ENCODE measurements at regions not wholly inside any gene's neighbourhood (a gene's known extent, or its start where the extent isn't known, plus 50 kb on each side); places are given as distances from the start of the nearest gene placed in this dataset.

DNA sequence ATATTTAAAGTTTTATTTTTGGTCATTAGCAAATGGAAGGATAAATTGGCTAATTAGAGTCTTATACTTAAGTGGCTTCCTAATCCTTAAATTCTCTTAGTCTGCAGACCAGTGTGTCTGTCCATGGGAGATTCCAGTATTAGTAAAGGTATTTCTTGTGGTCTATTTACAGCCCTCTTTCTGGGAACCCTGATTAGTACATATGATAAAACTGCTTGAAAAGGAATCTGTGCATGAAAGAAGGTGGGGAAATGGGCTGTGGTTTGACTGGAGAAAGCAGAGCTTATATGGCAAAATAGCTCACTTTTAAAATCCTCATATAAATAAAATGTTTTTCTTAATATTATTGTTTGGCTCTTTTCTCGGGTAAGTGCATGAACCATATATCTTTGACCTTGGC lies 124.5 kb upstream of the RHOBTB1 start:
- H3K9me3 ChIP-seq (ENCODE audit: control insufficient read depth, insufficient read depth, low read depth, low read length): no peaks in the 10 kb centered on the region
- H3K4me3 ChIP-seq (ENCODE audit: low read depth, low read length): no peak overlapping the region
- no peak overlapping the region for H3K9ac ChIP-seq (ENCODE audit: low read length)
- H3K4me1 ChIP-seq (ENCODE audit: control insufficient read depth, insufficient read depth, low read length): no peaks in the 10 kb centered on the region
- no peaks in the 10 kb centered on the region for H3K36me3 ChIP-seq (ENCODE audit: control insufficient read depth, insufficient read depth, low read length)
- H3K27me3 ChIP-seq (ENCODE audit: control insufficient read depth, insufficient read depth, low read length): no peaks in the 10 kb centered on the region
- H3K27ac ChIP-seq (ENCODE audit: low read depth, low read length): no peak overlapping the region

DNA sequence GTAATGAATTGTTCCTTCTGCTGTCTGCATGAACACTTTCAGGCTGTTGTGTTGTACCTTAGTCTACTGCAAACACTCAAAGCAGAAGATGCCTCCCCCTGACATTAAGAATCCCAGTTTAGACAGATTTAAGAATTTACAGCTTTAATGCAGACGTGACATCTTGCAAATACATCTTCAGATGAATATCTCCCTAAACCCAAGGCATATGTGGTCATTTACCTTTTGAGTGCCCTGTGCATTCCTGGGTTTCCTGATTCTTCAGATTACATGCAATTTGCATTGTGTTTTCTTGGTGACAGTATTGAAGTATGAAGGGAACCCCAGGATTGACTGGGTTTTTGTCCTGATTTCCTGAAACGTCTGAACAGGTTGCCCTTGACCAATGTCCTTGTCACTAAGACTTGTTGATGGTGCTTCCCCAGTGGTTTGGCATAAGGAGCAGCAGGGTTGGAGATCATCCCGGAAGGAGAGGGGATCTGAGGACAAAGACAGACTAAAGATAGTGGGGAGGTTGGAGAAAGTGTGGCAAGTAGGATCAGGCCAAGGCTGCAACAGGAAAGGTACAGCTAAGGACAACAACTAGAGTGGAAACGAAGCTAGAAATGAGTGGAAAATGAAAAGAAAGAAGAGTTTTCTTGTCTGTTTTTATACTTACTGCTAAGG lies 123.8 kb upstream of the RHOBTB1 start:
- H3K9me3 ChIP-seq (ENCODE audit: control insufficient read depth, insufficient read depth, low read depth, low read length): no peaks in the 10 kb centered on the region
- H3K9ac ChIP-seq (ENCODE audit: low read length): no peak overlapping the region
- H3K27me3 ChIP-seq (ENCODE audit: control insufficient read depth, insufficient read depth, low read length): no peaks in the 10 kb centered on the region
- H3K4me3 ChIP-seq (ENCODE audit: low read depth, low read length): no peak overlapping the region
- H3K36me3 ChIP-seq (ENCODE audit: control insufficient read depth, insufficient read depth, low read length): no peaks in the 10 kb centered on the region
- H3K27ac ChIP-seq (ENCODE audit: low read depth, low read length): no peak overlapping the region
- no peaks in the 10 kb centered on the region for H3K4me1 ChIP-seq (ENCODE audit: control insufficient read depth, insufficient read depth, low read length)

DNA sequence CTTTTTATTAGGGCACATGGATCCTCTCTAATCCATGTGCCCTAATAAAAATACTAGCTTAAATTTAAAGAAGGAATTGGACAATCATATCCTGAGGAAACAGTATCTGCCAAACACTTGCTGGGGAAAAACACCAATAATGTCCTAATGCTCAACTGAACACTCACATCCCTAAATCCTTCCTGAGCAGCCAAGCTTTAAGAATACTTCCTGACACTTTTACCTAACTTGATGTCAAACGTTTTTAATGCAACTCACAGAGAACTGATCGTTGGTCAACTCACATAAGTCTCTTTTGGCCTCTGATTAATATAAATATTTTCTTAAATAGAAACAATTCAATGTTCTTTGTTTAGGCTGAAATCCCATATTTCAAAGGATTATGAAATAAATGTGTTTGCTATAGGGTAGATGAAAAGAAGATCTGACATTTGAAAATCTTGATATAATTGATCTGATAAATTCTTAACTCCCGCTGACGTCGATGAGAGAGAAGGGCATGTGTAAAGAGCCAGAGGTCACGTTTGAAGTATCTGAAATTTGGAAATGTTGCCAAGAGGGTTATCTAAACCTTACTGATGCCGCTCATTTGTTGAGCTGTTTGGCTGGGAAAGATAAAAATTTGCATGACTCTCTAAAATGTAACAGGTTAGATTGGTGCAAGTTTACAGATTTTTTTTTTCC lies 122.8 kb upstream of the RHOBTB1 start:
- Histone ChIP-seq H3K9ac (ENCODE audit: low read length) (no peak overlapping the region), H3K4me3 (ENCODE audit: low read depth, low read length) (no peak overlapping the region), H3K36me3 (ENCODE audit: control insufficient read depth, insufficient read depth, low read length) (no peaks in the 10 kb centered on the region), H3K4me1 (ENCODE audit: control insufficient read depth, insufficient read depth, low read length) (no peaks in the 10 kb centered on the region), H3K27me3 (ENCODE audit: control insufficient read depth, insufficient read depth, low read length) (no peaks in the 10 kb centered on the region), H3K9me3 (ENCODE audit: control insufficient read depth, insufficient read depth, low read depth, low read length) (no peaks in the 10 kb centered on the region), H3K27ac (ENCODE audit: low read depth, low read length) (no peak overlapping the region)

DNA sequence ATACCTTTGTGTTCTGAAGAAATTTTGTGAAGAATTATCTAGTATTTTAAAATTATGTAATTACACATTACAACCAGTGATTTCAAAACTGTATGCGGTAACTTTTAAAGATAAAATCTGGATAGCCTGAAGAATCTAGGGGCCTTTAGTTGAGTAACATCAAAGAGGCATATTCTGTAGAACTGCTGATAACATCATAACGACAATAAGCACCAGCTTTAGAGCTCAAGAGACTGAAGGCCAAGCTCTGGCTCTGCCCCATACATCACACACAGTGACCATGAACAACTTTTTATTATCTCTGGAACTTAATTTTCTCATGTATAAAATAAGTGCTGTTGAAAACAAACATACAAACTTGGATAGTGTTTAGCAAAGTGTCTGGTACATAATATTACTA lies 121.1 kb upstream of the RHOBTB1 start:
- no peaks in the 10 kb centered on the region for H3K9me3 ChIP-seq (ENCODE audit: control insufficient read depth, insufficient read depth, low read depth, low read length)
- no peaks in the 10 kb centered on the region for H3K36me3 ChIP-seq (ENCODE audit: control insufficient read depth, insufficient read depth, low read length)
- H3K4me1 ChIP-seq (ENCODE audit: control insufficient read depth, insufficient read depth, low read length): no peaks in the 10 kb centered on the region
- no peak overlapping the region for H3K9ac ChIP-seq (ENCODE audit: low read length)
- no peaks in the 10 kb centered on the region for H3K27me3 ChIP-seq (ENCODE audit: control insufficient read depth, insufficient read depth, low read length)
- H3K27ac ChIP-seq (ENCODE audit: low read depth, low read length): no peak overlapping the region
- H3K4me3 ChIP-seq (ENCODE audit: low read depth, low read length): no peak overlapping the region

DNA sequence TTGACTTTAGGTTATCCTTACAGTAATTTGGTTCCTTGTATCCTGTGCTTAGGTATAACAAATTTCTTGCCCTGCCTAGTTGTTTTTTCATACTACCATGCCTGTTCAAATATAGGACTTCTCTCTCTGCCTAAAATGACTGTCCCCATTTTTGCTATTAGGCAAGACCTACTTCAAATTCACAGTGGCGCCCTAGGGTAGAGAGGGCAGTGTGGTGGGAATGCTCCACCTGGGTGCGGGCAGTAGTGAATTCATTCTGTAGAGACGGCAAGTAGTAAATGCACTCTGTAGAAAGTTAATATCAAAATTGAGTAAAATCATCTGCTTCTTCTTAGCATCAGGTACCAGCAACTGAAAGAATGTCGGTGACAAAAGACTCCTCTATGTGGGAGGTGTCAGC lies 120.4 kb upstream of the RHOBTB1 start:
- Histone ChIP-seq H3K9me3 (ENCODE audit: control insufficient read depth, insufficient read depth, low read depth, low read length) (no peaks in the 10 kb centered on the region), H3K9ac (ENCODE audit: low read length) (no peak overlapping the region), H3K36me3 (ENCODE audit: control insufficient read depth, insufficient read depth, low read length) (no peaks in the 10 kb centered on the region), H3K4me1 (ENCODE audit: control insufficient read depth, insufficient read depth, low read length) (no peaks in the 10 kb centered on the region), H3K27me3 (ENCODE audit: control insufficient read depth, insufficient read depth, low read length) (no peaks in the 10 kb centered on the region), H3K27ac (ENCODE audit: low read depth, low read length) (no peak overlapping the region), H3K4me3 (ENCODE audit: low read depth, low read length) (no peak overlapping the region)

DNA sequence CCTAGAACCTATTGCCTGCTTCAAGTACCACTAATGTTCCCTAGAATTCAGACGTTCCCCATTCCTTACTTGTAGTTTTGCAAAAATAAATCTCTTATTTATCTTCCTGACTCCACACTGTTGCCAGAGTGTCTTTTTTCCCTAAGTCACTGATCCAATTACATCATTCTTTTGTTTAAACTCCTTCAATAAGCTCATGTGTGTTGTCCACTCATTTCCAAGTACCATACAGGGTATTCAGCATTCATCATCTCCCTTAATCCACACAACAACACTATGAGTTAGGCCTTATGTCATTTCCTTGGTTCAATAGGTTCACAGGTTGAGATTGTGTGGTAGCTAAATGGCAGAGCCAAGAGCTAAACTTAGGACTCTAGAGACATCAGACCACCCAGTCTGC lies 119.9 kb upstream of the RHOBTB1 start:
- H3K4me1 ChIP-seq (ENCODE audit: control insufficient read depth, insufficient read depth, low read length): no peaks in the 10 kb centered on the region
- no peak overlapping the region for H3K9ac ChIP-seq (ENCODE audit: low read length)
- no peaks in the 10 kb centered on the region for H3K27me3 ChIP-seq (ENCODE audit: control insufficient read depth, insufficient read depth, low read length)
- H3K9me3 ChIP-seq (ENCODE audit: control insufficient read depth, insufficient read depth, low read depth, low read length): no peaks in the 10 kb centered on the region
- H3K36me3 ChIP-seq (ENCODE audit: control insufficient read depth, insufficient read depth, low read length): no peaks in the 10 kb centered on the region
- no peak overlapping the region for H3K27ac ChIP-seq (ENCODE audit: low read depth, low read length)
- no peak overlapping the region for H3K4me3 ChIP-seq (ENCODE audit: low read depth, low read length)

DNA sequence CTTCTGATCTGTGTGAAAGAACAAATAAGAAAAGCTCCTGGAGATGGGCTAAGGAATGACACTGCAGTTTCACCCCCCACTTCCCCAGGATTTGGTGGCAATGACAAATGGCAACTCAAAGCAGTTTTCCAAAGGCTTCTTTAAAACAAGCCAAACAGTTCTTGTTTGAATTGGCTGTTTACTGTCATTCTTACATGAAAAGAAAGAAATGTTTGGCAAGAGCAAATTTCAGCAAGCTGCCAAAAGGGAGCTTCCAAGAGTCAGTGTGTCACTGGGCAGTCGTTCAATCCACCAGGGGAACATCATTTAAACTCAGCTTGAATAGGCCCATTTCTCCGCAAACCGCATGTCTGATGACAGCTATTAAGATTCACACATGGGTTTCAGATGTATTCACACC lies 119.0 kb upstream of the RHOBTB1 start:
- Histone ChIP-seq H3K27me3 (ENCODE audit: control insufficient read depth, insufficient read depth, low read length) (no peaks in the 10 kb centered on the region), H3K36me3 (ENCODE audit: control insufficient read depth, insufficient read depth, low read length) (no peaks in the 10 kb centered on the region), H3K4me1 (ENCODE audit: control insufficient read depth, insufficient read depth, low read length) (no peaks in the 10 kb centered on the region), H3K9ac (ENCODE audit: low read length) (no peak overlapping the region), H3K4me3 (ENCODE audit: low read depth, low read length) (no peak overlapping the region), H3K9me3 (ENCODE audit: control insufficient read depth, insufficient read depth, low read depth, low read length) (no peaks in the 10 kb centered on the region), H3K27ac (ENCODE audit: low read depth, low read length) (no peak overlapping the region)

DNA sequence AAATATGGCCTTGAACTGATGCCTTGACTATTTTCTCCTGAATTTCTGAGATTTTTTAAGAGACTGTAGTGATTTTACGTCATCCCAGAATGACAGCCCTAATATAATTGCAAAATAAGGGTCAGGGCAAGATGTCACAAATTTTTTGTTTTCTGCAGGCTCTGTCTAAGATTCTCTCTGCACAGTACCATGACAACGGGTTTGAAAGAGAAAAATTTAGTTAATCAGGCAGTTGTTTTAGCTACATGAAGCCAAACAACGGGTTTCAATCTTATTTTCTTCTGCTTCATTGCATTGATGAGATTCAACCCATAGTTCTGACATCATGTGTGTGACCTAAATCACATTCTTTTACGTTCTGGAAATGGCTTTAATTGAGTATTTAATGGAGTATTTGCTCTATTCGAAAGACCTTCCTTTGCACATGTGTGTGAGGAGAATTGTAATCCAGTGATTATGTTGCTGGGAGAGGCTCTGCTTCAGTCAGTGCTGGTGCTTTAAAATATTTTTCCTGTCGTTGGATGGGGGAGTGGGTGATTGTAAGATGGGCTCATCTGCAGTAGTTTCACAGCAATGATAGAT lies 118.0 kb upstream of the RHOBTB1 start:
- H3K27me3 ChIP-seq (ENCODE audit: control insufficient read depth, insufficient read depth, low read length): no peaks in the 10 kb centered on the region
- H3K9me3 ChIP-seq (ENCODE audit: control insufficient read depth, insufficient read depth, low read depth, low read length): no peaks in the 10 kb centered on the region
- no peak overlapping the region for H3K4me3 ChIP-seq (ENCODE audit: low read depth, low read length)
- no peaks in the 10 kb centered on the region for H3K36me3 ChIP-seq (ENCODE audit: control insufficient read depth, insufficient read depth, low read length)
- H3K4me1 ChIP-seq (ENCODE audit: control insufficient read depth, insufficient read depth, low read length): no peaks in the 10 kb centered on the region
- no peak overlapping the region for H3K9ac ChIP-seq (ENCODE audit: low read length)
- no peak overlapping the region for H3K27ac ChIP-seq (ENCODE audit: low read depth, low read length)

DNA sequence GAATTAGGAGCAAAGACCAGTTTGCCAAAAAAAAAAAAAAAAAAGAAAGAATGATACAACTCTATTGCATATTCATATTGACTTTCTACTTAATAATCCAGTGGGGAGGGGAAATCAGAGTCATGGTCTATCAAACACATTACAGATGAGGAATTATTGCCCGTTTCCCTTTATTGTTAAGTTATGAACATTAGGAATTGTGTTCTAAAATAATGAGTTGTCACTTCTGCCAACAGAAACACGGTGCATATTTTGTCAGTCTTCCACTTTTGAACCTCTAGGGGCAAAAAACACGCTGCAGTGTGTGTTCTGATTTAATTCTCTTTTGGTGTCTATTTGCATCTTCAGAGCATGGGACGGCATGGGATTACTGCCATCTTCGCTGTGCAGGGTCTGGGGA lies 115.7 kb upstream of the RHOBTB1 start:
- H3K27ac ChIP-seq (ENCODE audit: low read depth, low read length): no peak overlapping the region
- H3K4me1 ChIP-seq (ENCODE audit: control insufficient read depth, insufficient read depth, low read length): no peaks in the 10 kb centered on the region
- no peaks in the 10 kb centered on the region for H3K36me3 ChIP-seq (ENCODE audit: control insufficient read depth, insufficient read depth, low read length)
- no peak overlapping the region for H3K9ac ChIP-seq (ENCODE audit: low read length)
- no peaks in the 10 kb centered on the region for H3K9me3 ChIP-seq (ENCODE audit: control insufficient read depth, insufficient read depth, low read depth, low read length)
- H3K4me3 ChIP-seq (ENCODE audit: low read depth, low read length): no peak overlapping the region
- H3K27me3 ChIP-seq (ENCODE audit: control insufficient read depth, insufficient read depth, low read length): no peaks in the 10 kb centered on the region

DNA sequence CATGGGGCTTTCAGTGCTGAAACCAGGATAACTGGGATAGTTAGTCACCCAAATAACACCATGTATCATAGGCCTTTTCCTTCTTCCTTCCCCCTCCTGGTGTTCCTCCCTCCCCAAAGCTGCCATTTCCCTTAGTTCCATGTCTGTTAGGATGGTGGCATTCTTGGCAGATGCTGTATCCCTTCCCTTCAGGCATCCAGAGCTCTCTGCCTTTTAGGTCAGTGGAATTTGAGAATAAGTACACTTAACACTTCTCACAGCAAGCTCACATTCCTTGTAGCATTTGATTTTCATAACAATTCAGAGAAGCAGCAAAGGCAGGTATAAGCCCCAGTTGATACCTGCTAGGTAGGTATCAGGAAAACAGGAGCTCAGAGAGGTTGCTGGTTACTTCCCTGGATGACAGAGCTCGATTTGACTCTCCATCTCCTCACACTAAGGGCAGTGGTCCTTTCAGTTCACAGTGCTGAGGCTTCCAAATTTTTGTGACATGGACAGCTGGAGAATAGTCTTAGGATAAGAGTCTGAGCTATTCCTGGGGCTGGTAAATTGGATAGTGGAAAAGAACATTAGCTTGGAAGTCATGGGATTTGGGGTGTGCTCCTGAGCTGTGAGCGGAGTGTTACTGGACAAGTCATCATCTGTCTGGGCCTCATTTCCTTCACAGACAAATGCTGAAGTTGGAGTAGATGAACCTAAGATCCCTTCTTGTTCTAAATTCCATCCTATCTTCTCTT lies 108.7 kb upstream of the RHOBTB1 start:
- Histone ChIP-seq H3K9ac (ENCODE audit: low read length) (no peak overlapping the region), H3K27me3 (ENCODE audit: control insufficient read depth, insufficient read depth, low read length) (no peaks in the 10 kb centered on the region), H3K27ac (ENCODE audit: low read depth, low read length) (no peak overlapping the region), H3K36me3 (ENCODE audit: control insufficient read depth, insufficient read depth, low read length) (no peaks in the 10 kb centered on the region), H3K4me3 (ENCODE audit: low read depth, low read length) (no peak overlapping the region), H3K4me1 (ENCODE audit: control insufficient read depth, insufficient read depth, low read length) (peaks cover 14% of the 10 kb centered on the region), H3K9me3 (ENCODE audit: control insufficient read depth, insufficient read depth, low read depth, low read length) (no peaks in the 10 kb centered on the region)

DNA sequence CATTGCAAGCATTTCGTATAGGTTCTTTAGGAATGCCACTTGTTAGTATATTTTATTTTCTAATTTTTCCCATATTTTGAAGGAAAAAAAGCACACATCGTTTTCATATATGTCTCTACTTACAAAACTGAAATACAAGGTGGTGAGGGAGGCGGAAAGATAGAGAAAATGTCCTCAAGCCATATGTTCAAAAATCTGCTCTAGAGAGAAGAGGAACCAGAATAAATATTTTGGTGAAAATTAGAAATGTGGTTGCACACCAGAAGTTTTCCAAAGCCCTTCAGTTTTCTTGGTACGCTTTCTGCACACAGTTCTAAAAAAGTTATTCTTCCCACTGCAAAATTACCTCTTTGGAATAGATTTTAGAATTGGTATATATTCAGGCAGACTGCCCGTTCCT lies 107.4 kb upstream of the RHOBTB1 start:
- Histone ChIP-seq H3K27me3 (ENCODE audit: control insufficient read depth, insufficient read depth, low read length) (no peaks in the 10 kb centered on the region), H3K9ac (ENCODE audit: low read length) (no peak overlapping the region), H3K9me3 (ENCODE audit: control insufficient read depth, insufficient read depth, low read depth, low read length) (no peaks in the 10 kb centered on the region), H3K36me3 (ENCODE audit: control insufficient read depth, insufficient read depth, low read length) (no peaks in the 10 kb centered on the region), H3K27ac (ENCODE audit: low read depth, low read length) (no peak overlapping the region), H3K4me1 (ENCODE audit: control insufficient read depth, insufficient read depth, low read length) (peaks cover 14% of the 10 kb centered on the region), H3K4me3 (ENCODE audit: low read depth, low read length) (no peak overlapping the region)
